Epithelial cell of esophagus (primary cell): ENCODE measurements at regions not wholly inside any gene's neighbourhood (a gene's known extent, or its start where the extent isn't known, plus 50 kb on each side); places are given as distances from the start of the nearest gene placed in this dataset.

Source experiments
- DNase-seq: peaks from one replicate; pipeline ENCODE4 v3.0.0; 2010; ENCODE audit warnings: low read depth
- H3K4me3 ChIP-seq: 2 replicates; pipeline ENCODE4 v1.5.1; 2011; ENCODE audit warnings: mild to moderate bottlenecking, low read length, control low read depth
- CTCF ChIP-seq: IDR thresholded peaks from 2 replicates; pipeline ENCODE4 v1.5.1; 2011; ENCODE audit warnings: low read depth, mild to moderate bottlenecking, low read length, control low read depth, inconsistent platforms; ENCODE audit not compliant: insufficient read depth; ENCODE audit errors: missing control alignments

- H3K4me3 ChIP-seq, result no peak overlapping the region
- DNase-seq, result no peak
- TF ChIP-seq CTCF, result no peak
Observed at GRCh38 chr10:53253221-53253620, 480.6 kb upstream of the MBL2 start.

GRCh38 chr10:53239873-53240272 lies 467.3 kb upstream of the MBL2 start:
- H3K4me3 ChIP-seq, result no peak overlapping the region
- DNase-seq, result no peak
- no peak for TF ChIP-seq CTCF

GRCh38 chr10:53236941-53237340 lies 464.4 kb upstream of the MBL2 start:
- no peak overlapping the region for H3K4me3 ChIP-seq
- no peak for DNase-seq
- TF ChIP-seq CTCF, result no peak

- no peak overlapping the region for H3K4me3 ChIP-seq
- no peak for DNase-seq
- TF ChIP-seq CTCF, result no peak
Observed at GRCh38 chr10:53233749-53234148, 461.2 kb upstream of the MBL2 start.

- H3K4me3 ChIP-seq, result no peak overlapping the region
- DNase-seq, result no peak
- no peak for TF ChIP-seq CTCF
Observed at GRCh38 chr10:53230651-53231050, 458.1 kb upstream of the MBL2 start.

GRCh38 chr10:53223851-53224250 lies 451.3 kb upstream of the MBL2 start:
- TF ChIP-seq CTCF, result no peak
- no peak for DNase-seq
- no peak overlapping the region for H3K4me3 ChIP-seq

GRCh38 chr10:53222806-53223205 lies 450.2 kb upstream of the MBL2 start:
- no peak for DNase-seq
- TF ChIP-seq CTCF, result no peak
- no peak overlapping the region for H3K4me3 ChIP-seq
